ENCODE measurements at regions not wholly inside any gene's neighbourhood (a gene's known extent, or its start where the extent isn't known, plus 50 kb on each side); places are given as distances from the start of the nearest gene placed in this dataset.

GRCh38 chr7:22962775-22963350 lies 51.1 kb downstream of the HYCC1 start:
- DNase-seq (ENCODE audit: low read depth, low spot score), result no peak

GRCh38 chr7:22958742-22959141 lies 55.2 kb downstream of the HYCC1 start:
- DNase-seq (ENCODE audit: low read depth, low spot score), result no peak

GRCh38 chr7:22954251-22954650 lies 59.7 kb downstream of the HYCC1 start:
- DNase-seq (ENCODE audit: low read depth, low spot score), result no peak

GRCh38 chr7:22952306-22953015 lies 61.5 kb downstream of the HYCC1 start:
- no peak for DNase-seq (ENCODE audit: low read depth, low spot score)

- no peak for DNase-seq (ENCODE audit: low read depth, low spot score)
Measured at GRCh38 chr7:22949944-22950343, 64.0 kb downstream of the HYCC1 start.

GRCh38 chr7:22949221-22949620 lies 64.7 kb downstream of the HYCC1 start:
- no peak for DNase-seq (ENCODE audit: low read depth, low spot score)

GRCh38 chr7:22948770-22949169 lies 65.2 kb downstream of the HYCC1 start:
- DNase-seq (ENCODE audit: low read depth, low spot score), result no peak

GRCh38 chr7:22945584-22945983 lies 68.3 kb downstream of the HYCC1 start:
- DNase-seq (ENCODE audit: low read depth, low spot score), result no peak

GRCh38 chr7:22944510-22944909 lies 69.4 kb downstream of the HYCC1 start:
- no peak for DNase-seq (ENCODE audit: low read depth, low spot score)

GRCh38 chr7:22944022-22944421 lies 69.9 kb downstream of the HYCC1 start:
- no peak for DNase-seq (ENCODE audit: low read depth, low spot score)

GRCh38 chr7:22942191-22942590 lies 71.7 kb downstream of the HYCC1 start:
- DNase-seq (ENCODE audit: low read depth, low spot score), result no peak

GRCh38 chr7:22939842-22940241 lies 74.1 kb downstream of the HYCC1 start:
- DNase-seq (ENCODE audit: low read depth, low spot score), result no peak

GRCh38 chr7:22937946-22938345 lies 76.0 kb downstream of the HYCC1 start:
- no peak for DNase-seq (ENCODE audit: low read depth, low spot score)

- no peak for DNase-seq (ENCODE audit: low read depth, low spot score)
Measured at GRCh38 chr7:22936246-22936645, 77.7 kb downstream of the HYCC1 start.

- no peak for DNase-seq (ENCODE audit: low read depth, low spot score)
Measured at GRCh38 chr7:22935269-22935668, 78.7 kb downstream of the HYCC1 start.

GRCh38 chr7:22934473-22935065 lies 79.4 kb downstream of the HYCC1 start:
- no peak for DNase-seq (ENCODE audit: low read depth, low spot score)

GRCh38 chr7:22934023-22934422 lies 79.9 kb downstream of the HYCC1 start:
- no peak for DNase-seq (ENCODE audit: low read depth, low spot score)

GRCh38 chr7:22932896-22933295 lies 81.0 kb downstream of the HYCC1 start:
- no peak for DNase-seq (ENCODE audit: low read depth, low spot score)

GRCh38 chr7:22931011-22931410 lies 82.9 kb downstream of the HYCC1 start:
- DNase-seq (ENCODE audit: low read depth, low spot score), result no peak

GRCh38 chr7:22922307-22922706 lies 91.6 kb downstream of the HYCC1 start:
- DNase-seq (ENCODE audit: low read depth, low spot score), result no peak

GRCh38 chr7:22921386-22922086 lies 92.4 kb downstream of the HYCC1 start:
- DNase-seq (ENCODE audit: low read depth, low spot score), result no peak

- DNase-seq (ENCODE audit: low read depth, low spot score), result no peak
Measured at GRCh38 chr7:22920672-22921071, 93.3 kb downstream of the HYCC1 start.

- no peak for DNase-seq (ENCODE audit: low read depth, low spot score)
Measured at GRCh38 chr7:22913158-22913557, 90.5 kb upstream of the TOMM7 start.
